ENCODE measurements at regions not wholly inside any gene's neighbourhood (a gene's known extent, or its start where the extent isn't known, plus 50 kb on each side); places are given as distances from the start of the nearest gene placed in this dataset.
"Not testable (repeated sequence)": the region's sequence is repeated elsewhere in the genome, so short reads cannot be mapped to it uniquely, and the experiment has no call there.

DNA sequence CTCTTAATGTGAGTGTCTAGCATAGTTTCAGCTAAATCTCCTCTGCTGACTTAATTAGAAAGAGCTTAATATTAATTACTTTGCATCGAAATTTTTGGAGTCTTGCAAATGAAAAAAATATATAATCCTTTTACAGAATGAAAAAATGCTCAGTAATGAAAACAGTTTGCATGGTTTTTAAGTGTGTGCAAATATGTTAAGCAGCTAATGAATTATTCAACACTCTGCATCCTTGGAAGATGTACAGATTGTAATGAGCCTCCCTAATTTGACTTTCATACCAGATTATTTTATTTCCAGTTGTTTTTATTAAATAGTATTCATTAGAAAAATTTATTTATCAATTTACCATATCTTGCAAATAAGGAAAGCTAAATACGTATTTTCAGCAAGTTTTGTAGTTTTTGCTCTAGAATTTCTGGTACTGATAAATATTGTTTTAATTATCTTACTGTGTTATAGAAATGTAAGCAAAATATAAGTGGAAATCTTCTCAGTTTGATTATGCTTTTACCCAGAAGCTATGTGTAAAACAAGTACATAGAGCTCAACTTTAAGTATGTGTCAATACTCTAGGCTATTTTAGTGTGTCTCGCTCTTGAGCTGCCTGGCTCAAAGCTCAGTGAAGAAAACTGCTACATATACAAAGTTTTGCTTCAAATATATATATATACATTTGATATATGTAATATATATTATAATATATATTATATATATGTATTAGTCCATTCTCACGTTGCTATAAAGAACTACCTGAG is 714.9 kb upstream of the LUZP2 start:
- Histone ChIP-seq H3K4me3 (ENCODE audit: low read depth, low read length) (no peak overlapping the region), H3K36me3 (ENCODE audit: control insufficient read depth, insufficient read depth, low read length) (no peaks in the 10 kb centered on the region), H3K27me3 (ENCODE audit: control insufficient read depth, insufficient read depth, low read length) (no peaks in the 10 kb centered on the region)
- DNase-seq (ENCODE audit: low read depth) = no peak
- ChIA-PET POLR2A (no interaction called here), CTCF (no interaction called here)
- TF ChIP-seq, protein P1, sequence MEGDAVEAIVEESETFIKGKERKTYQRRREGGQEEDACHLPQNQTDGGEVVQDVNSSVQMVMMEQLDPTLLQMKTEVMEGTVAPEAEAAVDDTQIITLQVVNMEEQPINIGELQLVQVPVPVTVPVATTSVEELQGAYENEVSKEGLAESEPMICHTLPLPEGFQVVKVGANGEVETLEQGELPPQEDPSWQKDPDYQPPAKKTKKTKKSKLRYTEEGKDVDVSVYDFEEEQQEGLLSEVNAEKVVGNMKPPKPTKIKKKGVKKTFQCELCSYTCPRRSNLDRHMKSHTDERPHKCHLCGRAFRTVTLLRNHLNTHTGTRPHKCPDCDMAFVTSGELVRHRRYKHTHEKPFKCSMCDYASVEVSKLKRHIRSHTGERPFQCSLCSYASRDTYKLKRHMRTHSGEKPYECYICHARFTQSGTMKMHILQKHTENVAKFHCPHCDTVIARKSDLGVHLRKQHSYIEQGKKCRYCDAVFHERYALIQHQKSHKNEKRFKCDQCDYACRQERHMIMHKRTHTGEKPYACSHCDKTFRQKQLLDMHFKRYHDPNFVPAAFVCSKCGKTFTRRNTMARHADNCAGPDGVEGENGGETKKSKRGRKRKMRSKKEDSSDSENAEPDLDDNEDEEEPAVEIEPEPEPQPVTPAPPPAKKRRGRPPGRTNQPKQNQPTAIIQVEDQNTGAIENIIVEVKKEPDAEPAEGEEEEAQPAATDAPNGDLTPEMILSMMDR (IDR thresholded peaks at IDR 0.05; ENCODE audit: insufficient read depth, low read depth, low read length) = no peak

- POLR2A ChIA-PET; CTCF ChIA-PET; DNase-seq (ENCODE audit: low read depth); H3K36me3 ChIP-seq (ENCODE audit: control insufficient read depth, insufficient read depth, low read length); H3K27me3 ChIP-seq (ENCODE audit: control insufficient read depth, insufficient read depth, low read length); H3K4me3 ChIP-seq (ENCODE audit: low read depth, low read length): not testable (repeated sequence)
These were observed 709.9 kb upstream of the LUZP2 start for GRCh38 chr11:23786974-23787373.

DNA sequence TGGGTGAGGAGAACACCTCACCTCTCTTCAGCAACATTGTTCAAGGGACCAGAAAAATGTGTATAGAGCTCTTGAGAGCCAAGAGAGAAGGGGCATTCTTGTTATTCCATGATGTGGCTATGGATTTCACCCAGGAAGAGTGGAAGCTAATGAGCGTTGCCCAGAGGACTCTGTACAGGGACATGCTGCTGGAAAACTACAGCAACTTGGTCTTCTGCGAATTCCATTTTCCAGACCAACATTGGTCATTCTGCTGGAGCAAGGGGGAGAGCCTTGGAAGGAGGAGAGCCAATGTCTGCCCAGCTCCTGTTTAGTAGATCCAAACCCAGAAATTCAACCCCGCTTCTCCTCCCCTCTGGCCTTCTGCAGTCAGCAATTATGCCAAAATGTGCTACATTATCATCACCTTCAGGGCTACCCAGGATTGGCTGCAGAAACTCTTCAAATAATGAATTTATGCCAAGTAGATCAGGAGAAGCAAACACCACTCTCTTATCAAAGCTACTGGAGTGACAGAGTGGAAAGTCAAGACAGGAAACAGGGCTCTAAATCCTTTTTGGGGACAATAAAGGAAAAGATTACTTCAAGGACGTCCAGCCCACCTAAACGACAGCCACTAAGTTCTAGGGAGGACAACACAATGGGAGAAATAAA is 707.5 kb upstream of the LUZP2 start:
- Histone ChIP-seq H3K36me3 (ENCODE audit: control insufficient read depth, insufficient read depth, low read length) (no peaks in the 10 kb centered on the region), H3K4me3 (ENCODE audit: low read depth, low read length) (no peak overlapping the region), H3K27me3 (ENCODE audit: control insufficient read depth, insufficient read depth, low read length) (no peaks in the 10 kb centered on the region)
- CTCF ChIA-PET = interaction anchor here (0.6 to 1.5 kb wide), 2 partner anchors 16 to 993 kb away, joined by 3 to 4 read pairs; no protein-coding TSS in a partner anchor
- TF ChIP-seq, protein P1 (IDR thresholded peaks at IDR 0.05; ENCODE audit: insufficient read depth, low read depth, low read length) = no peak
- DNase-seq (ENCODE audit: low read depth) = no peak
- POLR2A ChIA-PET = no interaction called here

DNA sequence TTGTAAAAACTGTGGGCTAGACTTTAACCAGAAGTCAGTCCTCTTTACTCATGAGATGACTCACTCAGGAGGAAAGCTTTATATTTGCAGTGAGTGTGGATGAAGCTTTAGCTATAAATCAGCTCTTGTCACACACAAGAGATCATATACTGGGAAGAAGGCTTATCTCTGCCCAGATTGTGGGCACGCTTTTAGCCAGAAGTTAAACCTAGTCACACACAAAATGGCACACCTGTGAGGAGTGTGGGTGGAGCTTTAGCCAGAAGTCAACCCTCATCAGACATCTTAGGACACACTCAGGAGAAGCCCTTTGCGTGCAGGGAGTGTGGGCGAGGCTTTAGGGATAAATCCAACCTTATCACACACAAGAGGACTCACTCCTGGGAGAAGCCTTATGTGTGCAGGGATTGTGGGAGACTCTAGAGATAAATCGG is 706.9 kb upstream of the LUZP2 start:
- DNase-seq (ENCODE audit: low read depth) = no peak
- ChIA-PET POLR2A (no interaction called here), CTCF (interaction anchor here (0.6 to 1.5 kb wide), 2 partner anchors 15 to 993 kb away, joined by 3 to 4 read pairs; no protein-coding TSS in a partner anchor)
- H3K27me3 ChIP-seq (ENCODE audit: control insufficient read depth, insufficient read depth, low read length) = no peaks in the 10 kb centered on the region
- H3K4me3 ChIP-seq (ENCODE audit: low read depth, low read length) = no peak overlapping the region
- H3K36me3 ChIP-seq (ENCODE audit: control insufficient read depth, insufficient read depth, low read length) = no peaks in the 10 kb centered on the region
- TF ChIP-seq, protein P1 (IDR thresholded peaks at IDR 0.05; ENCODE audit: insufficient read depth, low read depth, low read length) = no peak

- Histone ChIP-seq H3K4me3 (ENCODE audit: low read depth, low read length) (no peak overlapping the region), H3K36me3 (ENCODE audit: control insufficient read depth, insufficient read depth, low read length) (no peaks in the 10 kb centered on the region), H3K27me3 (ENCODE audit: control insufficient read depth, insufficient read depth, low read length) (no peaks in the 10 kb centered on the region)
- POLR2A ChIA-PET = no interaction called here
- CTCF ChIA-PET = no interaction called here
- DNase-seq (ENCODE audit: low read depth) = no peak
- TF ChIP-seq, protein P1 (IDR thresholded peaks at IDR 0.05; ENCODE audit: insufficient read depth, low read depth, low read length) = no peak
These were observed 699.0 kb upstream of the LUZP2 start for GRCh38 chr11:23797624-23798419.
